ENCODE measurements at regions not wholly inside any gene's neighbourhood (a gene's known extent, or its start where the extent isn't known, plus 50 kb on each side); places are given as distances from the start of the nearest gene placed in this dataset.

- TF ChIP-seq CTCF (IDR thresholded peaks at IDR 0.05; ENCODE audit: low read depth, low read length) = no peak
- no peak for TF ChIP-seq POLR2A (IDR thresholded peaks at IDR 0.05; ENCODE audit: extremely low read depth, insufficient read length)
Measured at GRCh38 chr22:34015642-34016041, 95.4 kb upstream of the LARGE1 start.
